ENCODE measurements at regions not wholly inside any gene's neighbourhood (a gene's known extent, or its start where the extent isn't known, plus 50 kb on each side); places are given as distances from the start of the nearest gene placed in this dataset.

GRCh38 chr5:38666668-38667498 is 110.4 kb upstream of the LIFR start:
- TF ChIP-seq CTCF (IDR thresholded peaks at IDR 0.05) (no peak), EZH2 (IDR thresholded peaks at IDR 0.05; ENCODE audit: borderline replicate concordance, insufficient read depth, low read depth, low read length, poor library complexity, severe bottlenecking) (no peak)
